Liver (tissue), 8 donors: ENCODE measurements at regions not wholly inside any gene's neighbourhood (a gene's known extent, or its start where the extent isn't known, plus 50 kb on each side); places are given as distances from the start of the nearest gene placed in this dataset.

ENCODE experiments used
- DNase-seq: peaks from one replicate; pipeline ENCODE4 v3.0.0-alpha.2; 2017; ENCODE audit warnings: low spot score
- H3K27ac ChIP-seq, 2 donors: one replicate each; pipeline ENCODE4 v1.7.0; 2013; ENCODE audit warnings: inconsistent platforms in 2 of 2, low read length in 2 of 2, control low read depth in 1 of 2, low read depth in 1 of 2, mild to moderate bottlenecking in 1 of 2
- H3K27me3 ChIP-seq, 4 donors: one replicate each; pipeline versions ENCODE4 v1.6.1 to v1.7.0; 2013; ENCODE audit warnings: low read length in 3 of 4, inconsistent platforms in 1 of 4, mild to moderate bottlenecking in 1 of 4, moderate library complexity in 1 of 4; ENCODE audit not compliant: control insufficient read depth in 4 of 4, insufficient read depth in 4 of 4
- H3K36me3 ChIP-seq, 4 donors: one replicate each; pipeline versions ENCODE4 v1.6.1 to v1.7.0; 2013; ENCODE audit warnings: low read length in 3 of 4, mild to moderate bottlenecking in 3 of 4, low read depth in 1 of 4, moderate library complexity in 1 of 4; ENCODE audit not compliant: control insufficient read depth in 4 of 4, insufficient read depth in 3 of 4
- H3K4me1 ChIP-seq, 4 donors: one replicate each; pipeline versions ENCODE4 v1.6.1 to v1.7.0; 2013; ENCODE audit warnings: low read length in 3 of 4, mild to moderate bottlenecking in 3 of 4, moderate library complexity in 1 of 4; ENCODE audit not compliant: control insufficient read depth in 4 of 4, insufficient read depth in 4 of 4
- H3K4me3 ChIP-seq, 3 donors: one replicate each; pipeline versions ENCODE4 v1.6.1 to v1.7.0; 2013; ENCODE audit warnings: low read length in 3 of 3, control low read depth in 1 of 3, low read depth in 1 of 3, mild to moderate bottlenecking in 1 of 3
- H3K9ac ChIP-seq, 2 donors: one replicate each; pipeline ENCODE4 v1.7.0; 2013; ENCODE audit warnings: low read length in 2 of 2, mild to moderate bottlenecking in 2 of 2, moderate library complexity in 2 of 2, control low read depth in 1 of 2, low read depth in 1 of 2
- H3K9me3 ChIP-seq, 4 donors: one replicate each; pipeline versions ENCODE4 v1.6.1 to v1.7.0; 2013; ENCODE audit warnings: low read length in 3 of 4; ENCODE audit not compliant: control insufficient read depth in 4 of 4
- EGR1 ChIP-seq, 2 donors: IDR thresholded peaks; 2 replicates each; pipeline ENCODE4 v1.6.1; 2016 to 2018; ENCODE audit warnings: antibody characterized with exemption in 2 of 2, low read depth in 2 of 2
- FOXA1 ChIP-seq: IDR thresholded peaks from 2 replicates; pipeline ENCODE4 v1.6.1; 2016; ENCODE audit warnings: antibody characterized with exemption
- GABPA ChIP-seq, 2 donors: IDR thresholded peaks in 1 of 2; conservative IDR thresholded peaks in 1 of 2; 2 replicates each; pipeline ENCODE4 v1.6.1; 2016; ENCODE audit warnings: antibody characterized with exemption in 2 of 2, mild to moderate bottlenecking in 1 of 2, moderate library complexity in 1 of 2
- HNF4G ChIP-seq: IDR thresholded peaks from 2 replicates; pipeline ENCODE4 v1.6.1; 2016; ENCODE audit warnings: antibody characterized with exemption
- MAX ChIP-seq: IDR thresholded peaks from 2 replicates; pipeline ENCODE4 v1.6.1; 2016; ENCODE audit warnings: antibody characterized with exemption
- RAD21 ChIP-seq, 2 donors: IDR thresholded peaks; 2 replicates each; pipeline ENCODE4 v1.6.1; 2016; ENCODE audit warnings: antibody characterized with exemption in 2 of 2, mild to moderate bottlenecking in 2 of 2
- REST ChIP-seq: IDR thresholded peaks from 2 replicates; pipeline ENCODE4 v1.6.1; 2016; ENCODE audit warnings: antibody characterized with exemption, mild to moderate bottlenecking
- RXRA ChIP-seq, 2 donors: IDR thresholded peaks; 2 replicates each; pipeline ENCODE4 v1.6.1; 2017 to 2018; ENCODE audit warnings: antibody characterized with exemption in 2 of 2, mild to moderate bottlenecking in 1 of 2
- SP1 ChIP-seq: IDR thresholded peaks from 2 replicates; pipeline ENCODE4 v1.6.1; 2018; ENCODE audit warnings: antibody characterized with exemption, mild to moderate bottlenecking
- YY1 ChIP-seq: IDR thresholded peaks from 2 replicates; pipeline ENCODE4 v1.6.1; 2016; ENCODE audit warnings: antibody characterized with exemption, mild to moderate bottlenecking
- WGBS: extraction: QIAGEN DNeasy Blood & Tissue Kit; methylation state at CpG from one replicate; pipeline ENCODE4 v1.1.7; 2013; 5-methylcytosine and 5-hydroxymethylcytosine counted together
- TF ChIP-seq, protein P1 (sequence below): fragments of 150-350 bp; IDR thresholded peaks from 2 replicates; pipeline ENCODE4 v1.5.1; 2017; ENCODE audit warnings: improper control_type of control experiment, low read depth, low read length; ENCODE audit not compliant: missing input control
- TF ChIP-seq, protein P2 (sequence below): IDR thresholded peaks from 2 replicates; pipeline ENCODE4 v1.6.1; 2016; ENCODE audit warnings: antibody characterized with exemption
- donor health status: healthy.
- donor health status: healthy.
- donor health status: healthy.
- donor health status: healthy.
- donor health status: healthy.

GRCh38 chr11:11157185-11157584 lies 195.9 kb downstream of the CSNK2A3 start:
- WGBS, result 59% methylated on average over 7 of the region's 7 CpGs
- H3K9me3 ChIP-seq, result peaks cover 0 to 7% (median 2%) of the 10 kb centered on the region in 4 donors
- H3K27ac ChIP-seq, result no peak overlapping the region
- H3K4me1 ChIP-seq, result no peaks in the 10 kb centered on the region
- H3K36me3 ChIP-seq, result no peaks in the 10 kb centered on the region
- H3K9ac ChIP-seq, result no peak overlapping the region
- TF ChIP-seq, protein P1, sequence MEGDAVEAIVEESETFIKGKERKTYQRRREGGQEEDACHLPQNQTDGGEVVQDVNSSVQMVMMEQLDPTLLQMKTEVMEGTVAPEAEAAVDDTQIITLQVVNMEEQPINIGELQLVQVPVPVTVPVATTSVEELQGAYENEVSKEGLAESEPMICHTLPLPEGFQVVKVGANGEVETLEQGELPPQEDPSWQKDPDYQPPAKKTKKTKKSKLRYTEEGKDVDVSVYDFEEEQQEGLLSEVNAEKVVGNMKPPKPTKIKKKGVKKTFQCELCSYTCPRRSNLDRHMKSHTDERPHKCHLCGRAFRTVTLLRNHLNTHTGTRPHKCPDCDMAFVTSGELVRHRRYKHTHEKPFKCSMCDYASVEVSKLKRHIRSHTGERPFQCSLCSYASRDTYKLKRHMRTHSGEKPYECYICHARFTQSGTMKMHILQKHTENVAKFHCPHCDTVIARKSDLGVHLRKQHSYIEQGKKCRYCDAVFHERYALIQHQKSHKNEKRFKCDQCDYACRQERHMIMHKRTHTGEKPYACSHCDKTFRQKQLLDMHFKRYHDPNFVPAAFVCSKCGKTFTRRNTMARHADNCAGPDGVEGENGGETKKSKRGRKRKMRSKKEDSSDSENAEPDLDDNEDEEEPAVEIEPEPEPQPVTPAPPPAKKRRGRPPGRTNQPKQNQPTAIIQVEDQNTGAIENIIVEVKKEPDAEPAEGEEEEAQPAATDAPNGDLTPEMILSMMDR, result peak; percentile 46
- TF ChIP-seq YY1 (no peak), HNF4G (no peak), EGR1 (IDR thresholded peaks at IDR 0.05; ENCODE audit: low read depth in 2 of 2) (no peak), RXRA (IDR thresholded peaks at IDR 0.05) (no peak), GABPA (IDR thresholded peaks at IDR 0.05 in 1 of 2, conservative IDR thresholded peaks at IDR 0.05 in 1 of 2) (no peak), REST (no peak), RAD21 (IDR thresholded peaks at IDR 0.05) (peak; percentile 74 to 81), SP1 (no peak)
- TF ChIP-seq, protein P2, sequence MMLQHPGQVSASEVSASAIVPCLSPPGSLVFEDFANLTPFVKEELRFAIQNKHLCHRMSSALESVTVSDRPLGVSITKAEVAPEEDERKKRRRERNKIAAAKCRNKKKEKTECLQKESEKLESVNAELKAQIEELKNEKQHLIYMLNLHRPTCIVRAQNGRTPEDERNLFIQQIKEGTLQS, result no peak
- DNase-seq, result no peak
- H3K4me3 ChIP-seq, result no peak overlapping the region
- H3K27me3 ChIP-seq, result peaks cover 0 to 2% (median 0%) of the 10 kb centered on the region in 4 donors

GRCh38 chr11:11155962-11156815 lies 196.9 kb downstream of the CSNK2A3 start:
- Histone ChIP-seq H3K9me3 (peaks cover 0 to 7% (median 2%) of the 10 kb centered on the region in 4 donors), H3K27me3 (no peaks in the 10 kb centered on the region), H3K4me3 (no peak overlapping the region), H3K27ac (no peak overlapping the region), H3K9ac (no peak overlapping the region), H3K36me3 (no peaks in the 10 kb centered on the region), H3K4me1 (no peaks in the 10 kb centered on the region)
- 68% methylated on average over 33 of the region's 33 CpGs for WGBS
- no peak for DNase-seq
- TF ChIP-seq MAX (no peak), RAD21 (IDR thresholded peaks at IDR 0.05) (peak in 1 of 2 donors; percentile 24), GABPA (IDR thresholded peaks at IDR 0.05 in 1 of 2, conservative IDR thresholded peaks at IDR 0.05 in 1 of 2) (no peak), FOXA1 (no peak)
- TF ChIP-seq, protein P1, result peak; percentile 23
